ENCODE measurements at regions not wholly inside any gene's neighbourhood (a gene's known extent, or its start where the extent isn't known, plus 50 kb on each side); places are given as distances from the start of the nearest gene placed in this dataset.

- TF ChIP-seq EZH2 (IDR thresholded peaks at IDR 0.05): no peak
- TF ChIP-seq CTCF (IDR thresholded peaks at IDR 0.05 in 2 of 3, conservative IDR thresholded peaks at IDR 0.05 in 1 of 3; ENCODE audit: borderline replicate concordance in 1 of 3, insufficient read depth in 1 of 3, low read depth in 2 of 3, low read length in 2 of 3): no peak
- TF ChIP-seq, protein P1, sequence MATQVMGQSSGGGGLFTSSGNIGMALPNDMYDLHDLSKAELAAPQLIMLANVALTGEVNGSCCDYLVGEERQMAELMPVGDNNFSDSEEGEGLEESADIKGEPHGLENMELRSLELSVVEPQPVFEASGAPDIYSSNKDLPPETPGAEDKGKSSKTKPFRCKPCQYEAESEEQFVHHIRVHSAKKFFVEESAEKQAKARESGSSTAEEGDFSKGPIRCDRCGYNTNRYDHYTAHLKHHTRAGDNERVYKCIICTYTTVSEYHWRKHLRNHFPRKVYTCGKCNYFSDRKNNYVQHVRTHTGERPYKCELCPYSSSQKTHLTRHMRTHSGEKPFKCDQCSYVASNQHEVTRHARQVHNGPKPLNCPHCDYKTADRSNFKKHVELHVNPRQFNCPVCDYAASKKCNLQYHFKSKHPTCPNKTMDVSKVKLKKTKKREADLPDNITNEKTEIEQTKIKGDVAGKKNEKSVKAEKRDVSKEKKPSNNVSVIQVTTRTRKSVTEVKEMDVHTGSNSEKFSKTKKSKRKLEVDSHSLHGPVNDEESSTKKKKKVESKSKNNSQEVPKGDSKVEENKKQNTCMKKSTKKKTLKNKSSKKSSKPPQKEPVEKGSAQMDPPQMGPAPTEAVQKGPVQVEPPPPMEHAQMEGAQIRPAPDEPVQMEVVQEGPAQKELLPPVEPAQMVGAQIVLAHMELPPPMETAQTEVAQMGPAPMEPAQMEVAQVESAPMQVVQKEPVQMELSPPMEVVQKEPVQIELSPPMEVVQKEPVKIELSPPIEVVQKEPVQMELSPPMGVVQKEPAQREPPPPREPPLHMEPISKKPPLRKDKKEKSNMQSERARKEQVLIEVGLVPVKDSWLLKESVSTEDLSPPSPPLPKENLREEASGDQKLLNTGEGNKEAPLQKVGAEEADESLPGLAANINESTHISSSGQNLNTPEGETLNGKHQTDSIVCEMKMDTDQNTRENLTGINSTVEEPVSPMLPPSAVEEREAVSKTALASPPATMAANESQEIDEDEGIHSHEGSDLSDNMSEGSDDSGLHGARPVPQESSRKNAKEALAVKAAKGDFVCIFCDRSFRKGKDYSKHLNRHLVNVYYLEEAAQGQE (IDR thresholded peaks at IDR 0.05; ENCODE audit: low read depth): no peak
- TF ChIP-seq POLR2A (IDR thresholded peaks at IDR 0.05; ENCODE audit: borderline replicate concordance, extremely low read depth, insufficient read depth, insufficient read length): no peak
- no peak for TF ChIP-seq JUND (IDR thresholded peaks at IDR 0.05)
- TF ChIP-seq ZNF274 (IDR thresholded peaks at IDR 0.05; ENCODE audit: low read depth, low read length): no peak
- TF ChIP-seq SIN3A (IDR thresholded peaks at IDR 0.05; ENCODE audit: low read depth): no peak
- no peak for TF ChIP-seq SP1 (IDR thresholded peaks at IDR 0.05; ENCODE audit: low read depth)
- no peak for TF ChIP-seq POLR2AphosphoS5 (IDR thresholded peaks at IDR 0.05; ENCODE audit: low read depth, low read length)
- TF ChIP-seq, protein P2, sequence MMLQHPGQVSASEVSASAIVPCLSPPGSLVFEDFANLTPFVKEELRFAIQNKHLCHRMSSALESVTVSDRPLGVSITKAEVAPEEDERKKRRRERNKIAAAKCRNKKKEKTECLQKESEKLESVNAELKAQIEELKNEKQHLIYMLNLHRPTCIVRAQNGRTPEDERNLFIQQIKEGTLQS (IDR thresholded peaks at IDR 0.05): no peak
- TF ChIP-seq RAD21 (IDR thresholded peaks at IDR 0.05; ENCODE audit: low read depth): no peak
- TF ChIP-seq CEBPB (IDR thresholded peaks at IDR 0.05; ENCODE audit: low read depth): no peak
Measured at GRCh38 chr1:193404236-193404635, 217.8 kb upstream of the B3GALT2 start.

All from HCT116 (cell line).